Fibroblast of skin of right biceps (primary cell): ENCODE measurements at regions not wholly inside any gene's neighbourhood (a gene's known extent, or its start where the extent isn't known, plus 50 kb on each side); places are given as distances from the start of the nearest gene placed in this dataset.
"Not testable (repeated sequence)": the region's sequence is repeated elsewhere in the genome, so short reads cannot be mapped to it uniquely, and the experiment has no call there.

Experiments
- DNase-seq: peaks from one replicate; pipeline ENCODE4 v3.0.0-alpha.2; 2013

- no peak for DNase-seq
These were observed 109.3 kb upstream of the ETV6 start for GRCh38 chr12:11540156-11540555.

- no peak for DNase-seq
These were observed 108.7 kb upstream of the ETV6 start for GRCh38 chr12:11540615-11541310.

- DNase-seq: no peak
These were observed 106.9 kb upstream of the ETV6 start for GRCh38 chr12:11542599-11542998.

GRCh38 chr12:11543457-11544158 is 105.9 kb upstream of the ETV6 start:
- DNase-seq: no peak

GRCh38 chr12:11545484-11546330 is 103.8 kb upstream of the ETV6 start:
- peak; percentile 36 for DNase-seq

- peak; percentile 4 for DNase-seq
These were observed 102.7 kb upstream of the ETV6 start for GRCh38 chr12:11546582-11547270.

- not testable (repeated sequence) for DNase-seq
These were observed 102.2 kb upstream of the ETV6 start for GRCh38 chr12:11547271-11547646.

- no peak for DNase-seq
These were observed 100.4 kb upstream of the ETV6 start for GRCh38 chr12:11549119-11549518.

GRCh38 chr12:11553871-11554533 is 95.5 kb upstream of the ETV6 start:
- peak; percentile 63 for DNase-seq

- DNase-seq: no peak
These were observed 94.3 kb upstream of the ETV6 start for GRCh38 chr12:11555195-11555594.

GRCh38 chr12:11555743-11556625 is 93.5 kb upstream of the ETV6 start:
- DNase-seq: no peak

- DNase-seq: no peak
These were observed 92.8 kb upstream of the ETV6 start for GRCh38 chr12:11556682-11557081.

- no peak for DNase-seq
These were observed 89.7 kb upstream of the ETV6 start for GRCh38 chr12:11559626-11560340.

GRCh38 chr12:11561411-11561810 is 88.1 kb upstream of the ETV6 start:
- peak; percentile 35 for DNase-seq

GRCh38 chr12:11563785-11564739 is 85.4 kb upstream of the ETV6 start:
- DNase-seq: peak; percentile 6

GRCh38 chr12:11564984-11565651 is 84.4 kb upstream of the ETV6 start:
- DNase-seq: no peak

- DNase-seq: no peak
These were observed 83.7 kb upstream of the ETV6 start for GRCh38 chr12:11565752-11566151.

- DNase-seq: no peak
These were observed 81.2 kb upstream of the ETV6 start for GRCh38 chr12:11568155-11568761.
